Stimulated activated naive B cell treated with anti-CD40 and anti-IgM and Interleukin-4, amounts not matched to agents 10 μg/mL and 1 μg/mL and 100 μg/mL, for 72 hours (primary cell): ENCODE measurements at regions not wholly inside any gene's neighbourhood (a gene's known extent, or its start where the extent isn't known, plus 50 kb on each side); places are given as distances from the start of the nearest gene placed in this dataset.
"Not testable (repeated sequence)": the region's sequence is repeated elsewhere in the genome, so short reads cannot be mapped to it uniquely, and the experiment has no call there.

Experiments used
- ATAC-seq, 2 donors: fragments of 150-1000 bp; cut with Tn5 transposase; replicated peaks; 2 replicates each; pipeline ENCODE4 v1.10.0; 2021; ENCODE audit warnings: moderate library complexity in 1 of 2
- DNase-seq: peaks from one replicate; pipeline ENCODE4 v3.0.0; 2021
- H3K27ac Mint-ChIP-seq: one replicate; pipeline ENCODE4 v1.8.0; 2022; ENCODE audit warnings: mild to moderate bottlenecking, mixed read lengths
- H3K27me3 Mint-ChIP-seq, 2 donors: one replicate each; pipeline ENCODE4 v1.8.0; 2022; ENCODE audit warnings: mixed read lengths in 2 of 2
- H3K36me3 Mint-ChIP-seq, 2 donors: one replicate each; pipeline ENCODE4 v1.8.0; 2022; ENCODE audit warnings: mixed read lengths in 2 of 2, mild to moderate bottlenecking in 1 of 2
- H3K4me1 Mint-ChIP-seq, 2 donors: one replicate each; pipeline ENCODE4 v1.8.0; 2022; ENCODE audit warnings: mixed read lengths in 2 of 2, mild to moderate bottlenecking in 1 of 2
- H3K4me3 Mint-ChIP-seq, 2 donors: one replicate each; pipeline ENCODE4 v1.8.0; 2022; ENCODE audit warnings: mild to moderate bottlenecking in 2 of 2, mixed read lengths in 2 of 2, moderate library complexity in 1 of 2
- H3K9me3 Mint-ChIP-seq, 2 donors: one replicate each; pipeline ENCODE4 v1.8.0; 2022; ENCODE audit warnings: mixed read lengths in 2 of 2, mild to moderate bottlenecking in 1 of 2

DNA sequence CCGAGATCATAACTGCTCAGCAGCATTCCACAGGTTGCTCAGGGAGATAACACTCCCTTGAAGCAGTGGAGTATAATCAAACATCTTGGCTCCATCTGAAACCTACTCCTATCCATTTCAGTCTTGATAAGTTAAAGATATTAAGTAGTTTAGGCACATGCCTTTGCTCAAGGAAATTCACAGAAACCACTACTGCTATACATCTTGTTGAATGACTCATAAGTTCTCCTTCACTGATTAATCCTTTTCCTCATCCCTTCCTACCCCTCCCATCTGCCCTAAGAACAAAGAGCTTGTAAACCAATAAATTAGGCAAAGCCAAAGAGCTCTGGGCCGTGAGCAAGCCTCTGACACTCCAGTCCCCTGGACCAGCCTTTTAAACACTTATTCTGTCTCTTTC lies 196.5 kb upstream of the SSTR1 start:
- not testable (repeated sequence) for H3K27ac Mint-ChIP-seq, DNase-seq, ATAC-seq, H3K4me1 Mint-ChIP-seq, H3K4me3 Mint-ChIP-seq, H3K27me3 Mint-ChIP-seq, H3K36me3 Mint-ChIP-seq
- H3K9me3 Mint-ChIP-seq = peaks cover 13 to 15% of the 10 kb centered on the region in 2 donors

DNA sequence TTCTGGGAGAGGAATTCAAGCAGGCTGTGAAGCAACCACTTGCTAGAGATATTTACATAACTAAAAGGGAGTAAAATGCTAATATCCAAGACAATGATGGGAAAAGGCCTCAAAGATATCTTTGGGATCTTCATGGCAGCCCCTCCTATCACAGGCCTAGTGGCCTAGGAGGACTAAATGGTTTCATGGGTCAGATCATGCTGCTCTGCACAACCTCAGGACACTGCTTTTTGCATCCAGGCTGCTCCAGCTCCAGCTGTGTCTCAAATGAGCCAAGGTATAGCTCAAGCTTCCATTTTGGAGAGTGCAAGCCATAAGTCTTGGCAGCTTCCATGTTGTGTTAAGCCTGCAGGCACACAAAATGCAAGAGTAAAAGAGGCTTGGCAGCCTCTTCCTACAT lies 195.6 kb upstream of the SSTR1 start:
- DNase-seq = no peak
- ATAC-seq = no peak
- no peaks in the 10 kb centered on the region for H3K4me1 Mint-ChIP-seq
- peaks cover 0 to 3% of the 10 kb centered on the region in 2 donors for H3K36me3 Mint-ChIP-seq
- H3K4me3 Mint-ChIP-seq = no peak overlapping the region
- peaks cover 13 to 15% of the 10 kb centered on the region in 2 donors for H3K9me3 Mint-ChIP-seq
- no peaks in the 10 kb centered on the region for H3K27me3 Mint-ChIP-seq
- no peak overlapping the region for H3K27ac Mint-ChIP-seq

DNA sequence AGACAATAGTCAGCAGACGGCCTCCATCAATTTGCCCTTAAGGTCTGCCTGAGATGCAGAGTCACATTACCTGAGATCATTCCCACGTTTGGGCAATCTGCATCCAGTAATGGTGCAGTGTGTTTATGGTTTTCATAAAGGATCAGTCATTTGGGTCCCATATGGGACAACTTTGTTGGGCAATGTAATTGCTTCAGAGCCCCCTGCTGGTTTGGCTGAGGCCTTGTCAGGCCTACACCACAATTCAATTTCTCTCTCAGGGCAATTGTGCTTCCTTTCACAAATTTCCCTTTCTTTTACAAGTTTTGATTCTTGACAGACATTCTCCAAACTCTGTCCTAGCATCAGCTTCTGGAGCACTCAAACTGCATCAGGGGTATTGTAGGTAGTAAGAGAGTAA lies 191.2 kb upstream of the SSTR1 start:
- ATAC-seq (no peak), DNase-seq (no peak)
- H3K9me3 Mint-ChIP-seq = peaks cover 5 to 10% of the 10 kb centered on the region in 2 donors
- H3K27me3 Mint-ChIP-seq = no peaks in the 10 kb centered on the region
- no peak overlapping the region for H3K4me3 Mint-ChIP-seq
- H3K27ac Mint-ChIP-seq = no peak overlapping the region
- no peaks in the 10 kb centered on the region for H3K4me1 Mint-ChIP-seq
- peaks cover 0 to 2% of the 10 kb centered on the region in 2 donors for H3K36me3 Mint-ChIP-seq

DNA sequence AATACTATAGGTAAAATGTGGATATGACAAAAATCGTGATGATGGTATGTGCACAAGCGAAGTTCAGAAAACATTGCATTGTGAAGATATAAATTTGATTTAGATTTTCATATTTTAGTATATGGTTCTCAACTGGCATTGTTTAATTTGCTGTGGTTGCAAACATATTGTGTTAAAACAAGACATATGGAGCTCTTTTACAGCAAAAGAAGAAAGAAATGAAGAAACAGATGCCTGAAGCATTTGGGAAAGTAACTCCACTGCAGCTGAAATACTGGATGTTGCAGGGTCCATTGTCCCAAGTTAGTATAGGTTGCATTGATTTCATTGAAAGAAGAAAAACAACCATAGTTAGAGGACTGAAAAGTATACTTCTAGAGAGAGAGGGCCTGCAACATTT lies 185.8 kb upstream of the SSTR1 start:
- H3K27me3 Mint-ChIP-seq = no peaks in the 10 kb centered on the region
- no peaks in the 10 kb centered on the region for H3K36me3 Mint-ChIP-seq
- no peak overlapping the region for H3K4me3 Mint-ChIP-seq
- peaks cover 5 to 6% of the 10 kb centered on the region in 2 donors for H3K9me3 Mint-ChIP-seq
- no peaks in the 10 kb centered on the region for H3K4me1 Mint-ChIP-seq
- no peak overlapping the region for H3K27ac Mint-ChIP-seq
- ATAC-seq (no peak), DNase-seq (no peak)

DNA sequence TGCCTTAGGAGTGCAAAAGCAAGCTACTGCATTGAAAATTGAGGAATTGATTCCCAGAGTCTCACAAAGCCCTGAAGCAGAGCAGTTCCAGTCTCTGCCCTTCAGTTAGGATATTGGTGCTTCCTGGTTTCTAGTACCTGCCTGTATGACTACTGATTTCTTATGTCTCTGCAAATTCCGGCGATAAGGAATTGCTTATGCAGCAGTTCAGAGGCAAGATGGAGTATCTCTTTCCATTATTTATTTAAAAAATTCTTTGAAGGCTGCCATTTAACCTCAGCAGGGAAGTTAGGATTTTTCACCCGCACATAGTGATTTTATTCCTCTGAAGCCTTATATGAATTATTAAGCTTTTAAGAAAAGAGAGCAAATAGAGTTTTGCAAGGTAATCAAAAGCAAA lies 184.9 kb upstream of the SSTR1 start:
- Mint-ChIP-seq H3K4me3 (no peak overlapping the region), H3K9me3 (peaks cover 6 to 9% of the 10 kb centered on the region in 2 donors), H3K36me3 (no peaks in the 10 kb centered on the region), H3K27me3 (no peaks in the 10 kb centered on the region), H3K4me1 (no peaks in the 10 kb centered on the region), H3K27ac (no peak overlapping the region)
- DNase-seq = no peak
- no peak for ATAC-seq

DNA sequence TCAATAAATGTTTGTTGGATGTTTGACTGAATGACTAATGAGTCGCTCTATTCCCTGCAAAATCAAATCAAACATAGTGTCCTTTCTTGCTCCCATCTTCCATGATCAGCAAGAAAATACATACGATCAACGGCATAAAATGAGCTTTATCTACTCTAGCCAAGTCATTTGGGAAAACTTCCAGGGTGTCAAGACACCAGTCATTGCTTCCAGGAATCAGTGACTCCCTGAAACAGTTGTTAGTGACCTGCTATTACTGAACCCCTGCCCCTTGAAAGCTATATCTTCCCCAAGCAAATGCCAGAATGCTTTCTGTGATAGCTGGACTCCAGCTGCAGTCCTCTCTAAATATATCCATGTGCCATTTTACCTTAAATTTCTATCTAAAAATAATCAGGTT lies 169.5 kb upstream of the SSTR1 start:
- ATAC-seq (no peak), DNase-seq (no peak)
- no peaks in the 10 kb centered on the region for H3K36me3 Mint-ChIP-seq
- no peak overlapping the region for H3K4me3 Mint-ChIP-seq
- no peak overlapping the region for H3K27ac Mint-ChIP-seq
- H3K4me1 Mint-ChIP-seq = no peaks in the 10 kb centered on the region
- H3K9me3 Mint-ChIP-seq = peaks cover 0 to 1% of the 10 kb centered on the region in 2 donors
- H3K27me3 Mint-ChIP-seq = no peaks in the 10 kb centered on the region

DNA sequence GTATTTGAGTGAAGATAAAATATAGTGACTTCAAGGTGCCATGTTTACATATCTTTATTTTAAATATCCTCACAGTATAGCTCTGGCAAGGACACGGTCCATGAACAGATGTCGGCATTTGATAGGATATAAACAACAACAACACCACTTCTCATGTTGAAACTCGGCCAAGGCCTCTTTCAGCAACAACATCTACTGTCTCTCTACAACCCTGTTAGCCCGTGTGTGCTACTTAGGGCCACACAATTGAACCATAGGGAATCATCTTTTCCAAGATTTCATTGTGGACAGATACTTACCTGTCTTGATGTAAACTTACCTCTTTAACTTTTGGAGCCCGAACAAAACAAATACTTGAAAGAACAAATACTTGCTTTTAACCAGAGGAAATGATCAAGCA lies 168.7 kb upstream of the SSTR1 start:
- H3K4me1 Mint-ChIP-seq = no peaks in the 10 kb centered on the region
- DNase-seq (no peak), ATAC-seq (no peak)
- H3K27me3 Mint-ChIP-seq = no peaks in the 10 kb centered on the region
- H3K4me3 Mint-ChIP-seq = no peak overlapping the region
- no peak overlapping the region for H3K27ac Mint-ChIP-seq
- peaks cover 0 to 1% of the 10 kb centered on the region in 2 donors for H3K9me3 Mint-ChIP-seq
- no peaks in the 10 kb centered on the region for H3K36me3 Mint-ChIP-seq

DNA sequence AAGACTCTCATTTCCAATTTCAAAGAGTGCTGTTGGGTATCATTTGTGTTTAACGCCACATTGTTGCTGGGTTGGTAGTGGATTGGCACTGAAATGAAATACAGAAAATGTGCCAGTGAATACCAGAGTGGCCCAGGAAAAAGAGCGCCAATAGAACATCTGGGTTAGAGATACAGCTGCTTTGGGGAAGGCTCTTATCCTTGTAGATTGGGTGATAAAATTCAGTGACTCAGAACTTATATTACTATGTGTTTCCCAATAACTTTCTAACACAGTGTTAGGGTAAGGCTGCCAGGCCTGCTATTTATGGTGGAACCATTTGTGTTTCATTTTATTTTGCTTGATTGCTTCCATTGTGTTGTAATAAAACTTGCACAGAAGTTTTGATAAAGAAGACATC lies 168.2 kb upstream of the SSTR1 start:
- Mint-ChIP-seq H3K4me3 (no peak overlapping the region), H3K36me3 (no peaks in the 10 kb centered on the region), H3K27me3 (no peaks in the 10 kb centered on the region), H3K27ac (no peak overlapping the region), H3K4me1 (no peaks in the 10 kb centered on the region), H3K9me3 (no peaks in the 10 kb centered on the region)
- ATAC-seq (no peak), DNase-seq (no peak)

DNA sequence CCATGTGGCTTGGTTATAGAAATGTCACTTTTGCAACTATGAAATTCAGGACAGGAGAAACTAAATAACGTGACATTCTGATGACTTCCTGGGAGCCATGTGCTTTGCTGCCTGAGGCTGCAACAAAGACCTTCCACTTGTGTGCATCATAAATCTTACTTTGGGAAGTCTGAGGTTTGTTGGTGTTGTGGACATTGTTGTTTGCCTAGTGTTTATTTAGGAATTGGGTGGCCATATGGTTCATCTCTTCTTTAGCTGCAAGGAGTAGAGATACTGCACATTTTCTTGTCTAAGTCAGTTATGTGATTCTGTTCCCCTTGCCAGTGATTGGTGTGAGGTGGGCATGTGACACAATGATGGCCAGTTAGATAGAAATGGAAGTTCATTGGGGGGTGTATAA lies 167.3 kb upstream of the SSTR1 start:
- DNase-seq = no peak
- Mint-ChIP-seq H3K27me3 (no peaks in the 10 kb centered on the region), H3K4me1 (no peaks in the 10 kb centered on the region), H3K36me3 (no peaks in the 10 kb centered on the region), H3K9me3 (no peaks in the 10 kb centered on the region), H3K27ac (no peak overlapping the region), H3K4me3 (no peak overlapping the region)
- ATAC-seq = no peak

DNA sequence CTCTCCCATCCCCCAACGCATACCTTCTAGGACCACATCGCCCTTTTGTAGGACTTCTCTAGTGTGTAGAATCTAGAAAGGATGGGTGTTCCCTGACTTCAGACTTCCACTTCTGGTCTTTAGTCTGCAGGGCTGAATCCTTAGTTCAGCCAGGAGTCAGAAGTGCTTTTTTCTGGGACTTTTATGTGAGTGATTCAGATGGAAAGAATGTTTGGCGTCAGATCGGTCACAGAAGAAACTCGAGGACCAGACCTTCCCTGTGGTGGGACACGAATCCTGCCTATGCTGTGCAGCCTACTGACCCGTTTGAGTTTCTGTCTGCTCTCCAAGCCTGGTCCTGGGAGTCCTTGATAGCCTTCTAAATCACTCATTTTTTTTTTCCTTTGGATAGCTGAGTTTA lies 165.4 kb upstream of the SSTR1 start:
- DNase-seq = no peak
- Mint-ChIP-seq H3K9me3 (no peaks in the 10 kb centered on the region), H3K27me3 (no peaks in the 10 kb centered on the region), H3K27ac (no peak overlapping the region), H3K36me3 (no peaks in the 10 kb centered on the region), H3K4me3 (no peak overlapping the region), H3K4me1 (no peaks in the 10 kb centered on the region)
- ATAC-seq = no peak

DNA sequence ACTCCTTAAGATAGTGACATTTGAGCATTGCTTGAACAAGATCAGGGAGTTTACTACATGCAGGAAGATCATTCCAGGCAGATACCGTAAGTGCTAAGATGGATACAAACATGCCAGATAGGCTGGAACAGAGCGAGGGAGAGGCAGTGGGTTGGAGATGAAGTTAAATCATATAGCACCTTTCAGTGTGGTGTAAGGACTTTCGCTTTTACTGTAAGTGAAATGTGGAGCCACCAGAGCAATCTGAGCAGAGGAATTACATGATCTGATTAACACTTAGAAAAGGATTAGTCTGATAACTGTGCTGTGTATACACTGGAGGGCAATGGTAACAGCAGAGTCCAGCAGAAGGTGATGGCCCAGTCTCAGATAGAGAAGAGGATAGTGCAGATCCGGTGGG lies 163.0 kb upstream of the SSTR1 start:
- H3K4me1 Mint-ChIP-seq = no peaks in the 10 kb centered on the region
- H3K4me3 Mint-ChIP-seq = no peak overlapping the region
- DNase-seq (no peak), ATAC-seq (no peak)
- H3K27ac Mint-ChIP-seq = no peak overlapping the region
- peaks cover 4 to 10% of the 10 kb centered on the region in 2 donors for H3K9me3 Mint-ChIP-seq
- H3K36me3 Mint-ChIP-seq = no peaks in the 10 kb centered on the region
- H3K27me3 Mint-ChIP-seq = no peaks in the 10 kb centered on the region

DNA sequence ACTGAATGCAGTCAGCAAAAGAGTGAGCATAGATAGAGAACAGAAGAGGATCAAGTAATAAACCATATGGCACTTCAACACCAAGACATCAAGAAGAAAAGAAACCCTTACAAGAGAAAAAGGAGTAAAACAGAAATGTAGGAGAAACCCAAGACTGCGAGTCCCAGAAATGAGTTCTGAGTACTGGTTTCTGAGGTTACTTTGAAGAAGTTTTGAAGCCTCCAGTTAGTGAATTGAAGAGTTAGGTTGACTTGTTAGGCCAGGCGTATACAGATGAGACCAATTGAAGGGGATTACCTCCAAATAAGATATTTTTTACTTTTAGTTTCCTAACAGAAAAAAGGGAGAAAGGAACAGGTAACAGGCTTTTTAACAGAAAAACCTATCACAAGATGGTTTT lies 162.2 kb upstream of the SSTR1 start:
- H3K4me3 Mint-ChIP-seq = no peak overlapping the region
- ATAC-seq = no peak
- no peaks in the 10 kb centered on the region for H3K4me1 Mint-ChIP-seq
- H3K9me3 Mint-ChIP-seq = peaks cover 4 to 10% of the 10 kb centered on the region in 2 donors
- DNase-seq = no peak
- H3K27me3 Mint-ChIP-seq = no peaks in the 10 kb centered on the region
- H3K27ac Mint-ChIP-seq = no peak overlapping the region
- H3K36me3 Mint-ChIP-seq = no peaks in the 10 kb centered on the region

DNA sequence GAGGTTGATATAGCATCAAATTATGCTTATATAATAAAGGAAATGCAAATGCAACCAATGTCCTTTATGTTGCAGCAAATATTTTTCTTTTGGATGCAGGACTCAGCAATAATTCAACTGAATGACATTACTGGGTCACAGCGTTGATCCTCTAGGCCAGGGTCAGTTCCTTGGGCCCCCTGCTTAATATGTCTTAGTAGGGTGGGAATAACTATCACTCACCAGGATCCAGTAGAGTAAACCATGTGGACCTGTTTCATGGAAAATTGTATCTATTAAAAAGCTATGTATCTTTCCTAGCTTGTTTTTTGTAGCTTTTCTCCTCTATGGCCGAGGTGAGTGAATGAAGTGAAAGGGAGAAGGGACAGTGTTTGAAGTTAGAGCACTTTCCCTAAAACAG lies 161.5 kb upstream of the SSTR1 start:
- no peaks in the 10 kb centered on the region for H3K36me3 Mint-ChIP-seq

DNA sequence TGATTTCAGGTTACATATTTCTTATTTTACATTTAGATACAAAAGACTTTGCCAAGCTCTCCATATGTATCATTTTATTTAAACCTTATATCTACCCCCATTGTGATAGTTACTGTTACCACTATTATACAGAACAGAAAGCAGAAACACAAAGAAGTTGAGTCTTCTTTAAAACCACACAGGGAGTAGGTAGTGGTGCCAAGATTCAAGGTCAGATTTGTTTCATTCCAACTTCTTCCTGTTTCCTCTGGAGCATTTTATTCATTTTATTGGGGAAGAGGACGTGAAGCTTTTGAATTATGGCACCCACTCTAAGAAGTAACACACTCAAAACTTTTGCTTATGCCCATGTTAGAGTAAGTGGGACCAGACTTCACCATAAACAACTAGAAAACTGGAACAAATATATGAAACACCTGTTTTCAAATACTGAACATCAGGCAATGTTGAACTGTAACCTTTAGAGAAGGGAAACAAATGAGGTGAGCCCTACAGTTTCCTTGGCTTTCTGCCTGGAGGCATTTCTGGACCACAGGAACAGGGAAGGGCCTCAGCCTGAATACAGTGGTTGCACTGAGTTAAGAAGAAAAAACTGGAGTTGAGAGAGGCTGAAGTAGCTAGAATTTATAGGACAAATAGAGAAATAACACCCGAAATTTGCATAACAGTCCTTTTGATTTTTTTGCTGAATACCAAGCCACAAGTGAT lies 160.4 kb upstream of the SSTR1 start:
- no peaks in the 10 kb centered on the region for H3K4me1 Mint-ChIP-seq
- peaks cover 4 to 10% of the 10 kb centered on the region in 2 donors for H3K9me3 Mint-ChIP-seq
- H3K27ac Mint-ChIP-seq = no peak overlapping the region
- DNase-seq (no peak), ATAC-seq (no peak)
- H3K4me3 Mint-ChIP-seq = no peak overlapping the region
- no peaks in the 10 kb centered on the region for H3K27me3 Mint-ChIP-seq
- no peaks in the 10 kb centered on the region for H3K36me3 Mint-ChIP-seq

More for the DNA sequence above, 161.5 kb upstream of the SSTR1 start:
- H3K27me3 Mint-ChIP-seq = no peaks in the 10 kb centered on the region
- no peak overlapping the region for H3K4me3 Mint-ChIP-seq
- ATAC-seq (no peak), DNase-seq (no peak)
- H3K4me1 Mint-ChIP-seq = no peaks in the 10 kb centered on the region
- peaks cover 4 to 10% of the 10 kb centered on the region in 2 donors for H3K9me3 Mint-ChIP-seq
- no peak overlapping the region for H3K27ac Mint-ChIP-seq

DNA sequence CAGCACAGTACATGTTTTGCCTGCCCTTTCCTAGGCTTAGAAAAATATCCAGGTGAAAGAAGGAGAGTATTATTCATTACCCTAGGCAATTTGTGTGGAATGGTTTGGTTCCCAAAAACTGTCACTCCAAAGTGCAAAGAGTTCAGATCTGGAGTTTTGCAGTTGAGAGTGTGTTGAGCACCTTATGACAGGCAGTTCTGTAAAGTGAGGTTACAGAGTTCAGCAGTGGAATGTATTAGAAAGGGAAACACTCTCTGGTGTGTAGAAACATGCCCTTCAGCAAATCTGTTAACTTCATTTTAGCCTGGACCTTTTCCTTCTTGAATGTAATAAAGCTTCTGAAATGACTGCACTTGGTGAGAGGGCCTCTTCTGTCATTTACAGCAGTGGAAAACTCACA lies 154.0 kb upstream of the SSTR1 start:
- Mint-ChIP-seq H3K9me3 (peaks cover under 1 to 5% of the 10 kb centered on the region in 2 donors), H3K4me1 (no peaks in the 10 kb centered on the region), H3K27ac (no peak overlapping the region), H3K4me3 (no peak overlapping the region), H3K27me3 (no peaks in the 10 kb centered on the region), H3K36me3 (no peaks in the 10 kb centered on the region)
- no peak for ATAC-seq
- DNase-seq = no peak

DNA sequence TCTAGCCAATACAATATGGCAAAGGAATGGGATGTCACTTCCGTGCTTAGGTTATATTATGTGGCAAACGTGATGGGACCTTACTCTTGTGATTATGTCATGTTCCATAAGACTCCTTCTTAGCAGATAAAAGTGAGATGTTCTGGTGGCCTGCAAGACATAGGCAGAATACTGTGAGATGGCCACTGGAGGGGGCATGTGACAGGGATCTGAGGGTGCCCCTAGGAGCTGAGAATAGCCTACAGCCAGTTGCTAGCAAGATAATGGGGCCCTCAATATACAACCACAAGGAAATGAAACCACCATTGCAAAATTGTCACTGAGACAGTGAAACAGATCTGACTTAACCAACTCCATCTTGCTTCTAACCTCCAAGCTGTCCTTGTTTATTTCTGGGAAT lies 151.4 kb upstream of the SSTR1 start:
- Mint-ChIP-seq H3K9me3 (no peaks in the 10 kb centered on the region), H3K4me3 (no peak overlapping the region)

More for the DNA sequence above, 151.4 kb upstream of the SSTR1 start:
- Mint-ChIP-seq H3K27me3 (no peaks in the 10 kb centered on the region), H3K27ac (no peak overlapping the region), H3K36me3 (no peaks in the 10 kb centered on the region), H3K4me1 (no peaks in the 10 kb centered on the region)
- DNase-seq = no peak
- no peak for ATAC-seq
